HG02870 (cell line): ENCODE measurements at regions not wholly inside any gene's neighbourhood (a gene's known extent, or its start where the extent isn't known, plus 50 kb on each side); places are given as distances from the start of the nearest gene placed in this dataset.
A peak's percentile ranks its signal among the peaks of the same experiment; 100 is the strongest.

Source experiments
- ATAC-seq: cut with Tn5 transposase; IDR thresholded peaks from one replicate; pipeline ENCODE4 v1.9.1; 2021; ENCODE audit warnings: mild to moderate bottlenecking, moderate library complexity; ENCODE audit not compliant: unreplicated experiment

GRCh38 chr3:99542767-99543518, 95.5 kb upstream of the COL8A1 start:
- ATAC-seq, result no peak

- no peak for ATAC-seq
Measured at GRCh38 chr3:99541181-99541580, 97.2 kb upstream of the COL8A1 start.

- ATAC-seq, result no peak
Measured at GRCh38 chr3:99537416-99537815, 101.0 kb upstream of the COL8A1 start.

GRCh38 chr3:99536555-99537314, 101.7 kb upstream of the COL8A1 start:
- no peak for ATAC-seq

- peak; percentile 76 for ATAC-seq
Measured at GRCh38 chr3:99534951-99535704, 103.3 kb upstream of the COL8A1 start.

- ATAC-seq, result no peak
Measured at GRCh38 chr3:99532246-99532645, 106.1 kb upstream of the COL8A1 start.

GRCh38 chr3:99529265-99529664, 109.1 kb upstream of the COL8A1 start:
- ATAC-seq, result no peak

GRCh38 chr3:99526921-99527320, 111.5 kb upstream of the COL8A1 start:
- ATAC-seq, result no peak

GRCh38 chr3:99524559-99524958, 113.8 kb upstream of the COL8A1 start:
- no peak for ATAC-seq

- ATAC-seq, result no peak
Measured at GRCh38 chr3:99523431-99524127, 114.8 kb upstream of the COL8A1 start.

GRCh38 chr3:99522147-99522546, 116.2 kb upstream of the COL8A1 start:
- no peak for ATAC-seq

GRCh38 chr3:99521551-99521950, 116.8 kb upstream of the COL8A1 start:
- no peak for ATAC-seq

GRCh38 chr3:99520513-99520912, 117.9 kb upstream of the COL8A1 start:
- no peak for ATAC-seq

- ATAC-seq, result no peak
Measured at GRCh38 chr3:99516936-99517335, 121.5 kb upstream of the COL8A1 start.

- no peak for ATAC-seq
Measured at GRCh38 chr3:99515891-99516290, 122.5 kb upstream of the COL8A1 start.

- no peak for ATAC-seq
Measured at GRCh38 chr3:99509224-99509623, 129.2 kb upstream of the COL8A1 start.

GRCh38 chr3:99508191-99508590, 130.2 kb upstream of the COL8A1 start:
- ATAC-seq, result no peak

GRCh38 chr3:99505646-99506269, 132.6 kb upstream of the COL8A1 start:
- peak; percentile 99 for ATAC-seq

GRCh38 chr3:99505200-99505599, 133.2 kb upstream of the COL8A1 start:
- ATAC-seq, result peak; percentile 18

- ATAC-seq, result no peak
Measured at GRCh38 chr3:99504258-99504657, 134.1 kb upstream of the COL8A1 start.

- no peak for ATAC-seq
Measured at GRCh38 chr3:99503350-99503749, 135.0 kb upstream of the COL8A1 start.
